ENCODE measurements at regions not wholly inside any gene's neighbourhood (a gene's known extent, or its start where the extent isn't known, plus 50 kb on each side); places are given as distances from the start of the nearest gene placed in this dataset.
A peak's percentile ranks its signal among the peaks of the same experiment; 100 is the strongest.
"Not testable (repeated sequence)": the region's sequence is repeated elsewhere in the genome, so short reads cannot be mapped to it uniquely, and the experiment has no call there.

DNA sequence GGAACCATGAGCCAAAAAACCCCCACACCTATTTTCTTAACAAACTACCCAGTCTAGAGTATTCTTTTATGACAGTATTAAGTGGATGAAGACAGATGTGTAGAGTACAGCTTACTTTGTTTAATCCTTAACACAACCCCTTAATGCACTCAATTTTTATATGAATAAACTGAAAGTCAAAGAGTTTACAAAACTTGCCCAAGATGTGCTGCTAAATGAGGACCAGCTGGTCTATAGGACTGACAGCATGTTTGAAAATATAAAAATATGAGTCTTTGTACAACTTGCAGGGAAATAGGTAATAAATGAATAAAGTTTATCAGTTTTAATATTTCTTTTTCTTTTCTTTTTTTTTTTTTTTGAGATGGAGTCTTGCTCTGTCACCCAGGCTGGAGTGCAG, 102.3 kb downstream of the ZFY start:
- Histone ChIP-seq H3K27ac (no peak overlapping the region), H3K27me3 (no peaks in the 10 kb centered on the region), H3K36me3 (no peaks in the 10 kb centered on the region), H3K4me3 (no peak overlapping the region), H3K9me3 (no peaks in the 10 kb centered on the region), H3K4me1 (no peaks in the 10 kb centered on the region)
- no peak for ATAC-seq
- DNase-seq: peak in 1 of 4 donors; percentile 51
- intact Hi-C loops (cut with DNase I): no loop called here
- TF ChIP-seq, protein P1, sequence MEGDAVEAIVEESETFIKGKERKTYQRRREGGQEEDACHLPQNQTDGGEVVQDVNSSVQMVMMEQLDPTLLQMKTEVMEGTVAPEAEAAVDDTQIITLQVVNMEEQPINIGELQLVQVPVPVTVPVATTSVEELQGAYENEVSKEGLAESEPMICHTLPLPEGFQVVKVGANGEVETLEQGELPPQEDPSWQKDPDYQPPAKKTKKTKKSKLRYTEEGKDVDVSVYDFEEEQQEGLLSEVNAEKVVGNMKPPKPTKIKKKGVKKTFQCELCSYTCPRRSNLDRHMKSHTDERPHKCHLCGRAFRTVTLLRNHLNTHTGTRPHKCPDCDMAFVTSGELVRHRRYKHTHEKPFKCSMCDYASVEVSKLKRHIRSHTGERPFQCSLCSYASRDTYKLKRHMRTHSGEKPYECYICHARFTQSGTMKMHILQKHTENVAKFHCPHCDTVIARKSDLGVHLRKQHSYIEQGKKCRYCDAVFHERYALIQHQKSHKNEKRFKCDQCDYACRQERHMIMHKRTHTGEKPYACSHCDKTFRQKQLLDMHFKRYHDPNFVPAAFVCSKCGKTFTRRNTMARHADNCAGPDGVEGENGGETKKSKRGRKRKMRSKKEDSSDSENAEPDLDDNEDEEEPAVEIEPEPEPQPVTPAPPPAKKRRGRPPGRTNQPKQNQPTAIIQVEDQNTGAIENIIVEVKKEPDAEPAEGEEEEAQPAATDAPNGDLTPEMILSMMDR (IDR thresholded peaks at IDR 0.05): no peak

DNA sequence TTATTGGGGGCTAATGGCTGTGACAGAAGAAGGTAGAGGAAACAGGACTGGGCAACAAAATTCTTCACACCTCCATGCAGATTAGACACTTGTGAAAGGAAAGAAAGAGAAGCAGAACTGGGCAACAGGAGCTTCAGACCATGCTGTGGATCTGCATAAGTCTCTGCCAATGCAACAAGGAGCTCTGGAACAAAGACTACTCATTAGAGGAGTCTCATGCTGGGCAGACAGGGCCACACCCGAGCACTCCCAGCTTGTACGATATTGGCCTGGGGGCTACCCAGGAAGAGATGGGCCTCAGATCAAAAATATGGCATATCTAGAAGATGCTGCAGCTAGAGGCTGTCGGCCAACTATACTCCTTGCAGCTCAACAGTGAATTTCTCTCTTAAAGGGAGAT, 105.2 kb downstream of the ZFY start:
- DNase-seq (no peak), ATAC-seq (no peak)
- H3K36me3 ChIP-seq: no peaks in the 10 kb centered on the region
- no peak overlapping the region for H3K4me3 ChIP-seq
- intact Hi-C loops (cut with DNase I): no loop called here
- H3K27ac ChIP-seq: no peak overlapping the region
- no peaks in the 10 kb centered on the region for H3K27me3 ChIP-seq
- no peaks in the 10 kb centered on the region for H3K4me1 ChIP-seq
- TF ChIP-seq, protein P1 (IDR thresholded peaks at IDR 0.05): no peak
- H3K9me3 ChIP-seq: no peaks in the 10 kb centered on the region

DNA sequence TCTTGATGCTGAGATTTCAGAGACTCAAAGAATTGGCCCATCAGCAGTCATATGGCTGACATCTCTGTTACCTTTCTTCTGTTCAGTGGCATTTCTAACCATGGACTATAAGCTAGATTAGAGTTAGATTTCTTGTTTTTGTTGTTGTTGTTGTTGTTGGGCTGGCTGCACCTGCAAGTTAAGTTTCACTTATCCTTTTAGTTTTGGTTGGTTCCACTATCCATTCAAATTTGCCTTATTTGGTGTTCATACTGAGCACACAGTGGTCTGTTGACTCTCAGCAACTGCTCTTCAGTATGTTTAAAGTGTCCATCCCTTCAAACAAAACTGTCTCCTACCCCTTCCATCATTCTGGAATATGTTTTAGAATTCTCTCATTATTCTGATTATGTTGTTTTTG, 106.8 kb downstream of the ZFY start:
- Histone ChIP-seq H3K27ac (no peak overlapping the region), H3K27me3 (no peaks in the 10 kb centered on the region), H3K9me3 (no peaks in the 10 kb centered on the region), H3K4me3 (no peak overlapping the region), H3K36me3 (no peaks in the 10 kb centered on the region), H3K4me1 (no peaks in the 10 kb centered on the region)
- TF ChIP-seq, protein P1 (IDR thresholded peaks at IDR 0.05): no peak
- DNase-seq (no peak), ATAC-seq (no peak)
- intact Hi-C loops (cut with DNase I): no loop called here

DNA sequence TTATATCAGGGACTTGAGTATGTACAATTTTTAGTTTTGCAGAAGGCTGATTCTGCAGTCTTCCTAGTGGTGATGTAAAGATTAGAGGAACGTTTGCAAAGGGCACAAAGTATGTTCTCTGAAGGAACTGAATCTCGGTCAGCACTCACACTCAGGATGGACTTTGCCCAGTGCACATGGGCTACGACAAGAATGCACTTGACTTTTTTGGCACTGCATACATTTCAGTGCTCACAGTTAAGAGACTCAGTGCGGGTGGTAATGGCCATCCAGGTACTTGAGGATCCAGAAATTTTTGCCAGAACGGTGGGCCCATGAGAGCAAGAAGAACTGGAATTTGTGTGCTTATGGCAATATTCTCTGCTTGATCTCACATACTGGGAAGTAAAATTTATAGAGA, 107.7 kb downstream of the ZFY start:
- H3K4me3 ChIP-seq: no peak overlapping the region
- no peaks in the 10 kb centered on the region for H3K27me3 ChIP-seq
- intact Hi-C loops (cut with DNase I): no loop called here
- DNase-seq: no peak
- no peaks in the 10 kb centered on the region for H3K4me1 ChIP-seq
- no peaks in the 10 kb centered on the region for H3K9me3 ChIP-seq
- no peaks in the 10 kb centered on the region for H3K36me3 ChIP-seq
- TF ChIP-seq, protein P1 (IDR thresholded peaks at IDR 0.05): no peak
- no peak for ATAC-seq
- no peak overlapping the region for H3K27ac ChIP-seq

DNA sequence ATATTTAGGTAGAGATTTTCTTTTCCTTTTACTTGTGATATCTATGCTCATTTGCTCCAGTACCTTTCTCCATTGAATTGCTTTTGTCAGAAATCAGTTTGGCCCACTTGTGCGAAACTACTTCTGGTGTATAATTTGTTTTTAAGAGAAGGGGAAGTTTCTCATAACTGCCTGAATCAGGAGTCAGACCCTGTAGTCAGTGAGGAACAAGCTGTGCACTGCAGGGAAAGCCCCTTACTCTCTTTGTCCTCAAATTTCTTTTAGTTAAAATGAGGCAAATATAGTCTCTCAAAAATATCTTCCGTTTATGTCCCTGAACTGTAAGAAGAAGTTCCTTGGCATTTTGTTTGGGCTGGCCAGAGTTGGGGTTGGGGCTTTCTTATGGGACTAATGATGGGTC, 109.9 kb downstream of the ZFY start:
- no peak for ATAC-seq
- H3K27ac ChIP-seq: no peak overlapping the region

DNA sequence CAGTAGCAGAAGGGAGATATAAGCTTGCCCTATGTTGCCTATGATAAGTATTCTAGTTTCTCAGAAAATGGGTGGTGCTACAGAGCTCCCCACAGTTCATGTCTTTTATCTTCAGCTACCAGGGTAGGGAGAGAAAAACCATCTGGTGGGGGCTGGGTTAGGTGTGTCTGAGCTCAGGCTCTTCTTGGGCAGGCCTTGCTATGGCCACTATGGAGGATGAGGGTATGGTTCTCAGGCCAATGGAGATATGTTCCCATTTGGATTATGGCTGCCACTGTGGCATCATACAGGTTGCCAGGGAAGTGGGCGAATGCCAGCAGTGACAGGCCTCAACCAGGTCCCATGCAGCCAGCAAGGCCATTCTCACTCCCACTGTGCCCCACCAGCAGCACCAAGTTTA, 120.3 kb downstream of the ZFY start:
- ATAC-seq; H3K4me3 ChIP-seq; H3K4me1 ChIP-seq; H3K27ac ChIP-seq; H3K9me3 ChIP-seq; intact Hi-C loops (cut with DNase I); H3K27me3 ChIP-seq; DNase-seq; H3K36me3 ChIP-seq: not testable (repeated sequence)

More for the DNA sequence above, 109.9 kb downstream of the ZFY start:
- Histone ChIP-seq H3K4me3 (no peak overlapping the region), H3K9me3 (no peaks in the 10 kb centered on the region), H3K27me3 (no peaks in the 10 kb centered on the region), H3K4me1 (no peaks in the 10 kb centered on the region), H3K36me3 (no peaks in the 10 kb centered on the region)
- intact Hi-C loops (cut with DNase I): no loop called here
- no peak for DNase-seq
- TF ChIP-seq, protein P1 (IDR thresholded peaks at IDR 0.05): no peak

DNA sequence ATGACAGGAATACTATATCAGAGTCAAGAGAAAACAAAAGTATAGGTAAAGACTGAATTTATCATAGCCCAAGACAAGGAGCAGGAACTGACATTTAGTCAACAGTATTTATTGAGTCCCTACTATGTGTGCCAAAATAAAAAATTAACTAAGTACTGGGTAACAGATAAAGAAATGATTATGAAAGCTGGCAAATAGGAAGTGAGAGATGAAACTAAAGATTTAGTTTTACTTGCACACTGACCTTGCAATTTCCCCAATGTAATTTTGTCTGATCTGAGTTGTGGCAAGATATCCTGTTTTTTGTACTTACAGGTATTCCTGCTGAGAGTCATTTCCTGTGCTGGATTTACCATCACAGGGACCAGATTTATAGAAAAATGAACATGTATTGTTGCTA, 123.2 kb downstream of the ZFY start:
- H3K36me3 ChIP-seq; intact Hi-C loops (cut with DNase I); H3K9me3 ChIP-seq; ATAC-seq; DNase-seq; H3K27ac ChIP-seq; H3K27me3 ChIP-seq; H3K4me3 ChIP-seq; H3K4me1 ChIP-seq: not testable (repeated sequence)

DNA sequence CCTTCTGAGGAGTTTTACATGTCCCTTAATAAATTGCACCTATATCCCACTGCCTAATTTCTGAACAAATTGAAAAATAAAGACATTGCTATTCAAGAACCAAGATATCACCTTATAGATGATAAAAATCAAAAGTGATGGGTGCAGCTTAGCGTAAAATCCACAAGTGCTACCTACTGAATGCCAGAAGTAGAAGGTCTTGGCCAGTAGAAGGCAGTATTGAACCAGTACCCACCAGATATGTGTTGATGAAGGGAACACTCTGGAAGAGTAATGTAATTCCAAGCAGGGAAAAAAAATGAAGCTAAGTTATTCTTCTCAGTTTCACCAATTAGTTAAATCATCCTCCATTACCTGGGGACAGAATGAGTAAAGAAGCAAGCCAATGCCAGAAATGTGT, 125.5 kb downstream of the ZFY start:
- DNase-seq; H3K4me1 ChIP-seq; H3K27ac ChIP-seq; H3K36me3 ChIP-seq; H3K9me3 ChIP-seq; H3K4me3 ChIP-seq; H3K27me3 ChIP-seq; ATAC-seq; intact Hi-C loops (cut with DNase I): not testable (repeated sequence)

DNA sequence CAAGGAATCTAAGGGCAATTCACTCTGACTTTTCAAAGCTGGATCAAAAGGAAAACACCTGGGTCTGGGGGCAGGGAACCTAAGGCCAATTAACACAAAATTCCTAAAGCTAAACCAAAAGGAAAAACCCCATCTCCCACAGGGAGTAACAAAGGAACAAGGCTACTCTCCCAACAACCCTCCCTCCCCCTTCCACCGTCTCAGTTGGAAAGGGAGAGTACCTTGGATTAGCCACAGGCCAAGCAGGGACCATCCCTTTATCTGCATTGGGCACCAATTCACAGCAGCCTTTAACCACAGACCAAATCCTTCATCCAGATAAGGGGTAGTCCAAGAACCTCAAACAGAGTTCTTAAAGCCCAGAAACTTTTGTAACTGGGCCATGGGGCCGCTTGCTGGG, 153.0 kb downstream of the ZFY start:
- ATAC-seq; intact Hi-C loops (cut with DNase I); H3K9me3 ChIP-seq; H3K4me1 ChIP-seq; H3K27me3 ChIP-seq; H3K36me3 ChIP-seq; H3K4me3 ChIP-seq; DNase-seq; H3K27ac ChIP-seq: not testable (repeated sequence)

All from left lung (tissue), 4 donors.